NCI-H2196 (cell line): ENCODE measurements at regions not wholly inside any gene's neighbourhood (a gene's known extent, or its start where the extent isn't known, plus 50 kb on each side); places are given as distances from the start of the nearest gene placed in this dataset.
"Not testable (repeated sequence)": the region's sequence is repeated elsewhere in the genome, so short reads cannot be mapped to it uniquely, and the experiment has no call there.

Experiments used
- DNase-seq: peaks from one replicate; lab custom pipeline; 2025; ENCODE audit not compliant: unreplicated experiment; lab: John Stamatoyannopoulos, UW

- no peak for DNase-seq
Measured at GRCh38 chr3:31180274-31180673, 285.8 kb upstream of the GADL1 start.

- no peak for DNase-seq
Measured at GRCh38 chr3:31181661-31182060, 287.2 kb upstream of the GADL1 start.

GRCh38 chr3:31182661-31183060, 288.2 kb upstream of the GADL1 start:
- DNase-seq, result no peak

- no peak for DNase-seq
Measured at GRCh38 chr3:31184261-31185061, 290.0 kb upstream of the GADL1 start.

GRCh38 chr3:31185062-31185357, 290.5 kb upstream of the GADL1 start:
- no peak for DNase-seq

GRCh38 chr3:31186041-31186440, 291.6 kb upstream of the GADL1 start:
- no peak for DNase-seq

GRCh38 chr3:31187380-31187779, 292.9 kb upstream of the GADL1 start:
- DNase-seq, result no peak

- no peak for DNase-seq
Measured at GRCh38 chr3:31188112-31188511, 293.7 kb upstream of the GADL1 start.

GRCh38 chr3:31189330-31189729, 294.9 kb upstream of the GADL1 start:
- DNase-seq, result no peak

GRCh38 chr3:31189971-31190370, 295.5 kb upstream of the GADL1 start:
- no peak for DNase-seq

GRCh38 chr3:31191354-31191753, 296.9 kb upstream of the GADL1 start:
- no peak for DNase-seq

GRCh38 chr3:31193429-31193828, 299.0 kb upstream of the GADL1 start:
- no peak for DNase-seq

- no peak for DNase-seq
Measured at GRCh38 chr3:31193871-31194270, 299.4 kb upstream of the GADL1 start.

- DNase-seq, result no peak
Measured at GRCh38 chr3:31196261-31196660, 301.8 kb upstream of the GADL1 start.

- no peak for DNase-seq
Measured at GRCh38 chr3:31196881-31197364, 302.5 kb upstream of the GADL1 start.

GRCh38 chr3:31197941-31198340, 303.5 kb upstream of the GADL1 start:
- no peak for DNase-seq

GRCh38 chr3:31198890-31199289, 304.4 kb upstream of the GADL1 start:
- DNase-seq, result no peak

GRCh38 chr3:31203960-31204795, 309.7 kb upstream of the GADL1 start:
- DNase-seq, result no peak

- DNase-seq, result not testable (repeated sequence)
Measured at GRCh38 chr3:31204796-31205056, 310.3 kb upstream of the GADL1 start.

GRCh38 chr3:31210068-31210645, 315.7 kb upstream of the GADL1 start:
- no peak for DNase-seq

GRCh38 chr3:31213869-31214486, 318.7 kb upstream of the STT3B start:
- DNase-seq, result no peak

GRCh38 chr3:31218082-31218481, 314.6 kb upstream of the STT3B start:
- no peak for DNase-seq
